SK-N-DZ (cell line): ENCODE measurements at regions not wholly inside any gene's neighbourhood (a gene's known extent, or its start where the extent isn't known, plus 50 kb on each side); places are given as distances from the start of the nearest gene placed in this dataset.

Experiments used
- DNase-seq: peaks from one replicate; pipeline ENCODE4 v3.0.0-alpha.2; 2015; ENCODE audit warnings: low spot score

GRCh38 chr3:195008816-195009215, 262.1 kb downstream of the XXYLT1 start:
- no peak for DNase-seq

- no peak for DNase-seq
Observed at GRCh38 chr3:195009616-195010015, 261.3 kb downstream of the XXYLT1 start.

GRCh38 chr3:195010551-195011100, 260.3 kb downstream of the XXYLT1 start:
- no peak for DNase-seq

- DNase-seq = no peak
Observed at GRCh38 chr3:195011231-195011834, 259.6 kb downstream of the XXYLT1 start.

- no peak for DNase-seq
Observed at GRCh38 chr3:195012100-195012499, 258.9 kb downstream of the XXYLT1 start.

GRCh38 chr3:195012571-195012970, 258.4 kb downstream of the XXYLT1 start:
- no peak for DNase-seq

GRCh38 chr3:195013411-195014361, 257.3 kb downstream of the XXYLT1 start:
- DNase-seq = peak; percentile 83

- no peak for DNase-seq
Observed at GRCh38 chr3:195015021-195015420, 255.9 kb downstream of the XXYLT1 start.

- DNase-seq = no peak
Observed at GRCh38 chr3:195017151-195017550, 253.8 kb downstream of the XXYLT1 start.
